HG02884 (cell line): ENCODE measurements at regions not wholly inside any gene's neighbourhood (a gene's known extent, or its start where the extent isn't known, plus 50 kb on each side); places are given as distances from the start of the nearest gene placed in this dataset.

Experiments
- ATAC-seq: cut with Tn5 transposase; IDR thresholded peaks from one replicate; pipeline ENCODE4 v1.9.1; 2021; ENCODE audit warnings: mild to moderate bottlenecking, moderate library complexity; ENCODE audit not compliant: unreplicated experiment

DNA sequence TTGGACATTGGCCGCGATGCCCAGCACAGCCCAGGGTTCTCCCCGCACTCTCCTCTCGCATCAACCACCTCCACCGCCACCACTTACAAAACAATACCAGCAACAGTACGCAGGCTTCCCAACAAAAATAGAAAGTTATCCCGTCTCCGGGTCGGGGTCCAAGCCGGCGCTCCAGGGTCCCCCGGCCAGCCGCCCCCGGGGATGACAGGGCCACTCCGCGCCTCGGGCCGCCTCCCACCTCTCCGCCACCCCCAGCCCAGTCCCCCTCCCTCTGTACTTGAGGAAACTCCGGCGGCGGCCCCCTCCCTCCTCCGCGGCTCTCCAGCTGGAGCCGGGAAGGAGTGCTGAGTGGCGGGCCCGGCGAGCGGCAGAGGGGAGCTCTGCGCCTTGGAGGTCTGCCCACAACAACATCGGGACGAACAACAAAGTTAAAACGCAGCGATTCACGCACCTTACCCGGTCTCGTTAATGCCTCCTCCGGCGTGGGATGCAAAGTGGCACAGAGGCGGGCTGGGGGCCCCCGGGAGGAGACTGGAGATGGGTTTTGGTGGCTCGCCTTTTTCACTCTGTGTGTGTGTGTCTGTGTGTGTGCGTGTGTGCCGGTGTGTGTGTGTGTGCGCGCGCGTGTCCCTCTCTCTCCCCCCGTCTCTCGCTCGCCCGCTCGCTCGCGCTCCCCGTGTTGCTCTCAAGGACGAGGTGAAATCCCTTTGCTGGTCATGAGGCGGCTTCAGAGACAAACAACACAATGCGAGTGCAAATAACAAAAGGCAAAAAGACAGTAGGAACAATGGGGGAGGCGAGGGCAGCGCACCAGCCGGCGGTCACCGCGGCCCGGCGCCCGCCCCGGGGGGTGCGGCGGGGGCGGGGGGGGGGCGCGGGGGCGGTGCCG is 386.8 kb downstream of the BCAT1 start:
- ATAC-seq = no peak

DNA sequence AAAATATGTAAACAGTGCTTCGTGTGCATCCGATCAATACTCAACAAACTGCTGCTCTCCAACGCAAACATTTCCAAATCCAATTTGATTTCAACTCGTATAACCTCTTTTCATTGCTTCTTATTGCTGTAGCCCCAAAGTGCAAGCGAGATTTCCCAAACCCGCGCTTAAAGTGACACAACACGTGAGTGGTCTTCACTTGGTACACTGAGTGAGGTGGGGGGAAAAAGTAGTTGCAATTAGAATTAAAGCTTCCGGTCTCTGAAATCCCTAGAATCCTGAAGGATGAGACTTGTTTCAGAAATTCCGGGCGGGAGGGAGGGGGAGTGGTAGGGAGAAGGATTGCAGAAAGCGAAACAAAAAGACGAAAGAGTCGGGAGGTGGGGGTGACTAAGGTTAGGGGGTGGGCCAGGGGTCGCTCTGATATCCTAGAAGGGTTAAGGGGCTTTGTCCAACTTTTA is 387.5 kb downstream of the BCAT1 start:
- ATAC-seq = no peak

DNA sequence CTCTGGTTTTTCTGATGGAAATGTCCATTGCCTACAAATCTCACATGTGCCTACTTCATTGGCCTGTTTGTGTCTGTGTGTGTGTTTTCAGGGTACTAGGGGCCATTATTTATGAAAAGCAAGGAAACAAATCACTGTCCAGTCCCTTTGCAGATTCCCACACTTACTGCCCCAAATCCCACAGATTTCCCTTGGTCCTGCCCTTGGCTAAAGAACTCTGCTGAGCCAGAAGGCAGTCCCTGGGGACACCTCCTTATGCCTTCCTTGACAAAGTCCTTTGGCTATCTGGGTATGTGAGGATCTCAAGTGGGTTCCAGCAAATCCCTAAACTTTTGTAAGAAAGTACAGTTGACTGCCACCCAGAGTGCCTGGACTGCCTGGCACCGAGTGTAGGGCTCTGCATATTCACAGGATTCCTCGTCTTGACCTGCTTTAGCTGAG is 388.1 kb downstream of the BCAT1 start:
- no peak for ATAC-seq

DNA sequence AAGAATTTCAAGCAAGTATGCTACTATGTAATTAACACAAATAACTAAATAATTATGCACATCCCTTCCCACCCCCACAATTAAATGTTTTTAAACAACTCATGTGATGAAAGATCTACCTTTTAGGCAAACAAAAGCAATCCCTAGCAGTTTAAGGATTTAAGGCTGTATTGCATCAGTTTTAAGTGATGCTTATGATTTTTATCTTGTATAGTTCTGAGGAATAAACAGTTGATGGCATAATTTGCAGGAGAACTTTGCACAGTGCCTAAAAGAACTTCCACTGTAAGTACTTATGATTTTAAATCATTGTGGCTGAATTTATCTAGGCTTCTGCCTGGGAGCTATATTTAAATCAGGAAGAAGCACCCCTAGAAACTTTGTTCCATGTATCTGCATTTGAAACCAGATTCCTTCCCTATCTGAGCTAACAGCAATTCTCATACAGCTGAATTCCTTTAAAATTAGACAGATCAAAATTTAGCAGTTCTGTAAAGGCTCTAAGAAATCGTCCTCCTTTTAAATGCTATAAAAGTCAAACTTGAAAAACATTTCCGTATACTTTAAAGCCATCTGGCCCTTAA is 388.6 kb downstream of the BCAT1 start:
- ATAC-seq = no peak

DNA sequence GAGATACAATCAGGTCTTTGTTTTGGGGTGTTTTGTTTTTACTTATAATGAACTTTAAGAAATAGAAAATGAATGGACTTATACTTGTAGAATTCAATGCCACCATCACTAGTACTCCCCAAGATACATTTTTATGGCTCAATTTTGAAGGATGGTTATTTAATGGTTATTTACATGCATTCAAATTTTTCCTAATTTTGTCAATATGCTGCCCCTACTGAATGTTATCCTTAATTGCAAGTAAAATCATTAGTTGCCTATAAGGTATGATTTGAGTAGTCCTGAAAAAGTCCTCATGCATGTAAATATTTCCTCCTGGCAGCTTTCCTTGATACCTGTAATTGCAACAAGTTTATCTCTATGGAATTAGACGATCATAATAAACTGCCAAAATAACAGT is 391.2 kb downstream of the BCAT1 start:
- ATAC-seq = no peak

DNA sequence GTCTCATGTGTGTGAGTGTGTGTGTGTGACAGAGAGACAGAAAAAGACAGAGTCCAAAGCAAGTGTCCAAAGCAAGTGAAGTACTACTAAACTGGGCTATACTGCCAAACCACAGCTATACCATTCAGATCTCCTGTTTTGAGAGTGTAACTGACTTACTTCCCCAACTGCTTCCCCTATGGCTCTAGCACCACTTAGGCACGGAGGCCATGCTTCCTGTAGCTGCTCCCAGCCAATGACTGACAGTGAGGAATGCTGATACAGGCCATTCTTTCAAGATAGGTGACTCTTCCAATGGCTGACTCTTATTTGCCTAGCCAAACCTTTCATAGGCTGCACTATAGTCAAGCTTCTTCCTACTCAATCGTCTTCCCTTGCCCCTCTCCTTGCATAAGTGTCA is 393.2 kb downstream of the BCAT1 start:
- no peak for ATAC-seq

DNA sequence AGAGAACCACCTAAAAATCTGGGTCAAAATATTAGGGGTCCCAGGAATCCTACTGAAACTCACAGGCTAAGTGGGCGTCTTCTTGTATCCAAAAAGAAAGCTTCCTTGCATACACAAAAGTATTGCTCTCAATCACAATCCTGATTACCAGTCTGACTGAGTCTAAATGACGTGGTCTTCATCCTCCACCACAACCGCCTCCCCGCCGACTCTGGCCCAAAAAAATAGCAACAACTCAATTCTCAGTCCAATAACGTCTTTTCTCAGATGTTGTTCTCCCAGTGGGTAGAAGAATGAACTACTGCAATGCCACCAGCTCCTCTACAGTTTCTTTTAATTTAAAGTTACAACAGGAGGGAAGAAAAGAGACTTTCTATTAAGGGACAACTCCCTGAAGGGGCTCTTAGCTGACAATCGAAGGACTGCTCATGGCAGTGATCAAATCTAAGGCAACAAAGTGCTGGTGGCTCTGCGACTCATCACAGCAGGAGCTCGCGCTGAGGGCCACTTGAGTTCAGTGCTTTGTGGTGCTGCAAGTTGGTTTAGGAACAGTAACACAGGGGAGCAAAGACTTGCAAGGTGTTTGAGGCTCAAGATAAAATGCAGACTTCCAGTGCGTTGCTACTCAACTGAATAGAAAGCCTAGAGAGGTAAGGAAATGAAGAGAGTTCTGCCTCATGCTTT is 394.1 kb downstream of the BCAT1 start:
- ATAC-seq = no peak

DNA sequence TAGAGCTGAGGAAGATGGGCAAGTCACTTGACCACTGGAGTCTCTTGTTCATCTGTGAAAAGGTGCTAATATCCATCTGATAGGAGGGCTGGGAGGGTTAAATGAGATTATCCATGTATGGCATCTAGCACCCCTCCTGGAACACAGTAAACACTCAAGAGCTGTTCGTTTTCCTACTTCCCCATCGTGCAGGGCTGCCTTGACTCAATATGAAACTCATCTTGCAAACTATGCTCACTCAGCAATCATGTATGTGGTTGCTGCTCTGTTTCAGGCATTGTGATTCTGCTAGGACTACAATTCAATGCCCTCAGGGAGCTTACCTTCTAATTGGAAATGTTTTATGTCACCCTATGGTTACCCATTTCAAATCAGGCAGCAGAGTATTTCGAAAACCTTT is 395.6 kb downstream of the BCAT1 start:
- ATAC-seq = no peak

DNA sequence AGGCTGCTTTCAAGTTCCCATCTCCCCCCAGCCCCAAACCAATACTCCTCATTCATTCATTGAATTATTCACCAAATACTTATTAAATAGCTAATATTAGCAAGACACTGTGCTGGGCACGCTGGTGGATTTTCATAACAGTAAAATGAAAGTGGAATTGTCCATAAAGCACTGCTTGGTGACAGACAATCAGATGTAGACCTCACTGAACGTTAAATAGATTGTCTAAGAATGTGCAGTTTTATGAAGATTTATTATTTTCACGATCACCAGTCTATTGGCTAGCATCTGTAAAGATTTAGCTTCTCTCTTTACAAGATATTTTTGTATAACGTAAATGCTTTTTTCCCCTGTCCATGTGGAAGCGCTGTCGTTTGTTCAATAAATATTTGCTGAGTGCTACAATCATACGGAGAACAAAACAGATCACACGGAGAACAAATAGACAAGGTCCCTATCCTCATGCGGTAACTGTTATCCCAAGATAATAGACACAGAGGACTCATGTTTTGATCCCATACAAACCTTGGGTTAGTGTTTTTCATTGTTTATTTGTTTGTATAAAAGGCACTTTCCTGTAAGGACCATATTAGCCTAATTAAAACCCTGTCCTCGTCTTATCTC is 397.6 kb downstream of the BCAT1 start:
- ATAC-seq = no peak

DNA sequence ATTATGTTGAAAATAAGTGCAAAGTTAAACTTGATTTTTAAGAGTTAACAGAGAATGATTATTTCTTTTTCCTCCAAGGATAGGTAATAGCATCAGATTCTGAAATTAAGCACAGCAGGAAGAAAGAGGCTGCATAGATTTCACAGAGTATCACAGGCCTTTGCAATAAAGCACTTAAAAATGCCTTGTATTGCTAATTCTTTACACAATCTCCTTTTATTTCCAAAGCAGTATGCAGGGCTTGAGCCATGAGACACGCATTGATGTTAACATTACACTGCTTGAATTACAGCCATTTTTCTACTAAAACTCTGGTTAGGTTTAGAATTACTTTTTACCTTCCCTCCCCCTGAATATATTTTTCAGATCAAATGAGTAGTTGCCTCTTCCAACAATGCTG is 398.3 kb downstream of the BCAT1 start:
- ATAC-seq = no peak

DNA sequence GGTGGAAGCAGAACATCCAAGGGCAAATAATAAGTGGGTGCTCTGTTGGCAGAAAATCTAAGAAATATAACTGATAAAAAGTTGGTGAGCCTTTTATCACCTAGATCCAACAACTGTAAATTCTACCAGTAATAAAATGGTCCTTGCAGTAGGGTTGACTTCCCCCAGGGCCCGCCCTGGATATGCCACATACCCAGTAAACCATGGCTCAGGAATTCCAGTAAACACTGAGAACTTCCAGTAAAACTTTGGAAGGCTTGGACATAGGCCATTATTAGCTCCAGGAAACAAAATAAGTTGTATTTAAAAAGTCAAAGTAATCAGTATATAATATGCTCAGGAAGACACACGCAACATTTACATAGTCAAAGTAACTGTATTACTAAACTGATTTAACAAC is 402.2 kb downstream of the BCAT1 start:
- ATAC-seq = no peak

DNA sequence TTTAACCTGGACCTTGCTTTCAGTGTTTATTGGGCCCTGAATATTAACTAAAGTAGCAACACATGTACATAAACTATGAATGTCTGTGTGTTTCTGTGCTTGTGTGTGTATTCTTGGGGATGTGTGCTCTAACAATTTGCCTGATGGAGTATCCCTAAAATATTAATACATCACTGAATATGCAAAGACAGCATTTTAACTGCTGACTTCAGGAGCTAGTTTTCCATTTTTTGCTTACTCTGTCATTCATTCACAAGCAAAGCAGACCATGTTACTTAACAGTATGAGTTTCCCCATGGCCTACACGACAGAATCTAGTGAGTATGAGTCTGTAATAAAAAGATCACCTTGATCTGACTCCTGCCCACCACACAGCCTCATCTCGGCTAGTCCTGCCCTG is 402.8 kb downstream of the BCAT1 start:
- no peak for ATAC-seq

DNA sequence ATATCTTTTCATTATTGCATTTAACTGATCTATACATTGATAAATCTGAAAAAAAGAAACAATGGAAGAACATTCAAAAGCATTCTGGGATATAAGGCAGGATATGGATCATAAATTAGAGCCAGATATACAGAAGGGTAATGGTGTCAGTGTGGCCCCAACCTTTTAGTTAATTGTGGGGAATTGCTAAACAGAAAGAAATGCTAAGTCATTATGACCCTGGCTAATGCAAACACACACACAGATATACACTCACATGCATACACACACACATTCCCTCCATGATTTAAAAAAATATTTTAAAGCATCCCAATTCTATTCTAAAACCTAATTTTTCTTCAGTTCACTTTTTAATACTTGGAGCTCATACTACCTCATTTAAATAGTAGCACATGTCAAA is 404.5 kb downstream of the BCAT1 start:
- ATAC-seq = no peak

DNA sequence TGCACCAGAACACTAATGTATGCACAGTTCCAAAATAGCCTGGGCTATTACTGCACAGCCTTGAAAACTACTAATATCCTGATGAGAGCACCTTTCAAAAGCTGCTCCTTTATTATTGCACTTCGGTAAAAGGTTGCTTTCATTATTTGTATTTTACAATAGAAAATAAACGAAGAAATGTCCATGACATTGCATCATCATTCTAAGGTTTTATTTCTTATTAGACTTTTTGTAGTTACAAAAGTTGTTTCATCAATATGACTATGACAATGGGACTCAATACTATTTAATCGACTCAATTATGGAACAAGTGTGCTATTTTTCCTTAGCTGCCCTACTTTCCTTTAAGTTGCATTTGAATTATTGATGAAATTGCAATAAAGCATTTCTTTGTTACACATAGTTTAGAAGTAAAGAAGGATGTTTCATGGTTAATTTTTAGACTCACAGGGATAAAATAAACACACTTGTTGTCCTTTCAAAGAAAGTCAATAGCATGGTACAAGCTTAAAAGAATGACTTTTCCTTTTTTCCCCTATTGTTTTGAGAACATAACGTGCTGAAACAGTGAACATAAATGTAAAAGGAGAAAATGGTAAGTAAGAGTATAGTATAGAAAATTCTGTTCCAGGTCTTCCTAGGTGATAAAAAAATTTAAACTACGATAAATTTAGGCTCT is 407.6 kb downstream of the BCAT1 start:
- ATAC-seq = no peak

DNA sequence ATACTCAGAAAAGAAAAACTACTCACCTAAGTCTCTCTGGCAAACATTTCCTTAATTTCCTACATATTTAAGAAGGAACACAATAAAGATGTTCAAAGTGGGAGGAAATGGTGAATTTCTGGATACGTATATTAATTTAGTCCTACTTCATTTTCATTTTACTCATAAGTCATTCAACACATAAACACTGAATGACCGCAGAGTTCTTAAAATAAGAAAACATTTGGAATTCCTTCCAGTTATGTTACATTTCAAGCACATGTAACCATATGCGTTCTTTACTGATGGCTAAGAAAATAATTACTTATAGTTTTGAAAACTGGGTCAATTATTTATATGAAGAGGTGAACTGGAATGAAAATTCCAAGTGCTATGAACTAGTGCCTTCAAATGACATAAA is 409.3 kb downstream of the BCAT1 start:
- ATAC-seq = no peak

DNA sequence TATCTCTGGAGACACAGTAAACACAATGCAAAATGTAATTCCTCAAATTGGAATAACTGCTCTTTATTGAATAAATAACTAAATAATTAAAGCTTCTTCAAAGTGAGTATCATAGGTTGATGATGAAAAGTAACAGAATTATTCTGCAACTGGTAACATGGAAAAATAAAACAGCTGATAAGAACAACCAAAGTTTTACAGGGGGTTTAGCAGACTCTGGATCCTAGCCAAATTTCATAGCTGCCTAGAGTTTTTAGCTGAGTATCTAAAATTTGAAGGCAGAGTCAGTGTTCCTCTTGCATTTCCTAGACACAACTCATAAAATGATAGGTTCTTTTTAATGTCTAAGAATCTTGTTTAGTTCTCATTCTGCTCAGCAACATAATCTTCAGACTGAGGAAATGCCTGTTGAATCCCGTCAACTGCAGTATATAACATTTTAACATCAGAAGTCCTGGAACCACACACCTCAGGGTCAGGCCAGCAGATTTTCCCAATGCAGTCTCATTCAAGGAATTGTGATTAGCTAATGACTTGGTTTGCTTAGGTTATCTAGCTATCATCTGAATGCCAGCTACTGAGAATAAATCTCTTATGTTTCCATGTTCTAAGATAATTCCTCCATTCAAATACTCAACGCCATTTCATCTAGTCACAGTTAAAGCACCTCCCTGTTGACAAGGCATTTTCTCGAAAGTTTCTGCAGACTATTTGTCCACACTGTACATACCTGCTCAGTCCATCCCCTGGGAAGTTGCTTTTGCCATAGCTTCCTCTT is 411.6 kb downstream of the BCAT1 start:
- ATAC-seq = no peak

DNA sequence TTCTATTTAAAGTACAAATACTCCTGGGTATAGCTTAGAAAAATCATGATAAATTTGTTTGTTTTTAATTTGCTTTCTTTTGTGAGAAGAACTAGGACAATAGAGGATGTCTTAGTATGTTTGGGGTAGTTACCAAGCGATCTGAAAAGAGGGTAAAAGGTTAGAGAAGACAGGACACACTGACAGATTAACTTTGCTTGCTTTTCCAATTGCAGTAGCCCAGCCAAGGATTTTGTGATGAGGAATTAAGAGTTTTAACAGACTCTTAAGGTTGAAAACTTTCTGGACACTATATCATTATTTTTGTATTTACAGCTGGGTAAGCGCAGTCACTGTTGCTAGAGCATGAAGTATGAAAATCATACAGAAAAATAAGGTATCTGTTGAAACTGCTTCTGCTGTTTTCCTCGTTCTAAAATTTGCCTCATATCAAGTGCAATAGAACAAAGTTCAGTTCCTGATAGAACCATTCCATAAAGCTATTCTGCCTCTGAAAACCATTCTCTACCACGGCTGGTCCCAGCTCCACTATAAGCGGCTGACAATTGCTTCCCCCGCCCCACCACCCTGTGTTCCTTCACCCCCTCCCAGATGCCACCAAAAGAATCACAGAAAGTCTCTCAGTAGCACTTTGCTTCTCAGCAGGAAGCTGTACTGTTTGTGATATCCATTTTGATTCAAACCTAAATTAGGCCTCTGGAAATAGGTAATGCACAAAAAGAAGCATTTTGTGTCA is 413.4 kb downstream of the BCAT1 start:
- no peak for ATAC-seq

DNA sequence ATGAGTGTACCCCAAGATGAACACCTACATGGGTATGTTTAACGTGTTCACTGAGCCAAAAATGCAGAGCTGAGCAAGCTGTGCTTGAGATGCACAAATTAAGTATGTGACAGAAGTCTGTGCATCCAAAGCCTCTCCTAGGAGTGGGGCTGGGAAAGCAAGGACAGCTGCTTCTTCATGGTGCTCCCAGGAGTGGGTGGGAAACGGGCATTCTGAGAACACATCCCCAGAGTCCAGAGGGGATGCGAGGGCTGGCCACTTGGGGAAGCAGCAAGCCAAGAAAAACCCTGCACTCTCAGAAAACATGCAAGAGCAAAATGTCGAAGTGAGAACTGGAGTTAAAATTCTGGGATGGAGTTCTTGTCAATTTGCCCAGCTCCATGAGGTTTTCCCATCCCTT is 414.3 kb downstream of the BCAT1 start:
- ATAC-seq = no peak

DNA sequence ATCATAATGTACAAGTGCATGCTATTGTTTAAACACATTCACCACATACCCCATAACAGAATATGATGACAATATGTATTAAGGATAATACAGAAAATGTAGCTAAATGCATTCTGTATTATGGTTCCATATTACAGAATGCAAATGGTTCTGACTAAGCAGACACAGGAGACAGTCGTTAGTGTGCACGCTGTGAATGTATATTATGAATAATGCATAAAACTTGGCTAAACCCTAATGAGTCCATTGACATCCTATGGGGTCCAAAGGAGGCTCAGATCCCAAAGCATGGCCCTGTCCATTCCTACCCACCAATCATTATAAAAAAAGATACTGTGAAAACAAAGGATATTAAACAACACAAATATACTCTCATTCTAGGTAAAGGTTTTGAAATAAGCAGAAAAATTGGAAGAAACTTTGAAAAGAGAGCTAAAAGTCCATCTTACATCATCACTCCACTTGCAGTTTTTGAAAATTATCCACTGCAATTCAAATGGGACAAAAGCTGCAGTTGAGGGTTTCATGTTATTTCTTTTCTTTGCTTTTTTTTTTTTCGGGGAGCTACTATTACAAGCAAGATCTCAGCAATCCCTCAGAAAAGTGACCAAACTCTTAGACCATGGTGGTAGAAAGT is 415.1 kb downstream of the BCAT1 start:
- no peak for ATAC-seq
